ENCODE measurements at regions not wholly inside any gene's neighbourhood (a gene's known extent, or its start where the extent isn't known, plus 50 kb on each side); places are given as distances from the start of the nearest gene placed in this dataset.

- TF ChIP-seq, protein P1, sequence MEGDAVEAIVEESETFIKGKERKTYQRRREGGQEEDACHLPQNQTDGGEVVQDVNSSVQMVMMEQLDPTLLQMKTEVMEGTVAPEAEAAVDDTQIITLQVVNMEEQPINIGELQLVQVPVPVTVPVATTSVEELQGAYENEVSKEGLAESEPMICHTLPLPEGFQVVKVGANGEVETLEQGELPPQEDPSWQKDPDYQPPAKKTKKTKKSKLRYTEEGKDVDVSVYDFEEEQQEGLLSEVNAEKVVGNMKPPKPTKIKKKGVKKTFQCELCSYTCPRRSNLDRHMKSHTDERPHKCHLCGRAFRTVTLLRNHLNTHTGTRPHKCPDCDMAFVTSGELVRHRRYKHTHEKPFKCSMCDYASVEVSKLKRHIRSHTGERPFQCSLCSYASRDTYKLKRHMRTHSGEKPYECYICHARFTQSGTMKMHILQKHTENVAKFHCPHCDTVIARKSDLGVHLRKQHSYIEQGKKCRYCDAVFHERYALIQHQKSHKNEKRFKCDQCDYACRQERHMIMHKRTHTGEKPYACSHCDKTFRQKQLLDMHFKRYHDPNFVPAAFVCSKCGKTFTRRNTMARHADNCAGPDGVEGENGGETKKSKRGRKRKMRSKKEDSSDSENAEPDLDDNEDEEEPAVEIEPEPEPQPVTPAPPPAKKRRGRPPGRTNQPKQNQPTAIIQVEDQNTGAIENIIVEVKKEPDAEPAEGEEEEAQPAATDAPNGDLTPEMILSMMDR (IDR thresholded peaks at IDR 0.05): no peak
- TF ChIP-seq POLR2A (IDR thresholded peaks at IDR 0.05): no peak
These were observed 163.2 kb upstream of the SPRED2 start for GRCh38 chr2:65595630-65596029.
